ENCODE measurements at regions not wholly inside any gene's neighbourhood (a gene's known extent, or its start where the extent isn't known, plus 50 kb on each side); places are given as distances from the start of the nearest gene placed in this dataset.

DNA sequence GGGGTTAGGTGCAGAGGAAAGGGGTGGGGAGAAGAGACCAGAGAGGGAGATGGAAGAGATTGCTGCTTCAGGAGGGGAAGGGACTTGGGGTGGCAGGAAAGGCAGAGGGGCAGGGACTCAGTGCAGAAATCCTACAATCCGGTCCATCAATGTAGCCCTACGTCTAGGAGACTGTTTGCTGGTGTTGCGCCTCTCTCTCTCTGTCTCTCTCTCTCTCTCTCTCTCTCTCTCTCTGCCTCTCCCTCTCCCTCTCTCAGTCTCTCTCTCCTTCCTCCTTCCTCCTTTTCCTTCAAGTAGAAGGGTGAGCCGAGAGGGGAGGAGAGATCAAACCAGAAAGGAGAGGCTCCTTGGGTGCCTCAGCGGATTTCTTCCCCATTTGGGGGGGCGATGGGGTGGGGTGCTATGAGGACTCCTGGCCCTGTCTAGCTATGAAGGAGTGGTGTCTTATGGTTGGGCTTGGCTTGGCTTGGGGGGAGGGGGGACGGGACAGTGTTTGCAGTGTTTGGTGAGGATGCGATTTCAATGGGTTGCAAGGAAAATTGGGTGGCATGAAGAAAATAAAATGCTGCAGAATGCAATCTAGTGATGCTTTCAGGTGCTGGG, 181.2 kb downstream of the TBXT start:
- DNase-seq (ENCODE audit: low spot score) = peak; percentile 52

DNA sequence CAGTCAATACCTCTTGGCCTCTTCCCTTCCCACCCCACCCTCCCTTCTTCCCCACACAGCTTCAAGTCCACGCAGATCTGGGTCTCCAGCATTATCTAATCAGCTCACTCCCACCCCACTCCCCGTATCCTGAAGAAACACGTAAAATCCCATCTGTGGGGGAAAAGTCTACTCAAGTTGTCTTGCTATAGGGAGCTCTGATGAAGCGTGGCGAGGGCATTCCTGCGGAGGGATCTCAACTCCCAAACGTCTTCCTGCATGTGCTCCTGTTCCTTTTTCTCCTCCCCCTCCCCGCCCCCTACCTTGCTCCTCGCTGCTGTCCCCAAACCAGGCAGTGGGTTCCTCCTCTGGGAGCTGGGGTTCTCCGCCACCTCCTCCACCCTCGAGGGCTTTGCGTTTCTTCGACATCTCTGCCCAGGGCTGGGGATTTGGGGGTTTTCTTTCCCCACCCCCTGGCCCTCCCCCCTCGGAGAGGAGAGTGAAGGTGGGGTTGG, 181.8 kb downstream of the TBXT start:
- peak; percentile 67 for DNase-seq (ENCODE audit: low spot score)

DNA sequence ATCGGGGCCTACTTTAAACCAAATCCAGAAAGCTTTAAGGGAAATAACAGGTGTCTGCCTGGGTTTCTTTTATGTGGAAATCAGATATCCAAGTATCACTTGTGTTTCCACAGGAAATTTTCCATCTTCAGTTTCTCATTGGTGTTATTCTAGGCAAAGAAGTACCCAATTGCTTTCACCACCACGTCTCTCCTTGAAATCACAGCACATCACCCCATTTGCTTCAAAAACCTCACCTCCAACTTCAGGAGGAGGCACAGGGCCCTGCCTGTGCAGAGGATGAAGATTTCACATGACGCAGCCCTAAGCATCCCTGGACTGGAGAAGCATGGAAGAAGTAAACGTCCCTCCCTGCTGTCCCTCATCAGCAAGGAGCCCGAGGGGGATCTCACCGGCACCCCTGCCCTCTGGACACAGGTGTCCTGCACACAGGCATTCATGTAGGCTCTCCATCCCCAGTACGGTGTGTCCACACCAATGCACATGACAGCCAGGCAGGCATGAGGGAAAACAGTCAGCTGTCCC, 182.3 kb downstream of the TBXT start:
- DNase-seq (ENCODE audit: low spot score) = peak; percentile 72

DNA sequence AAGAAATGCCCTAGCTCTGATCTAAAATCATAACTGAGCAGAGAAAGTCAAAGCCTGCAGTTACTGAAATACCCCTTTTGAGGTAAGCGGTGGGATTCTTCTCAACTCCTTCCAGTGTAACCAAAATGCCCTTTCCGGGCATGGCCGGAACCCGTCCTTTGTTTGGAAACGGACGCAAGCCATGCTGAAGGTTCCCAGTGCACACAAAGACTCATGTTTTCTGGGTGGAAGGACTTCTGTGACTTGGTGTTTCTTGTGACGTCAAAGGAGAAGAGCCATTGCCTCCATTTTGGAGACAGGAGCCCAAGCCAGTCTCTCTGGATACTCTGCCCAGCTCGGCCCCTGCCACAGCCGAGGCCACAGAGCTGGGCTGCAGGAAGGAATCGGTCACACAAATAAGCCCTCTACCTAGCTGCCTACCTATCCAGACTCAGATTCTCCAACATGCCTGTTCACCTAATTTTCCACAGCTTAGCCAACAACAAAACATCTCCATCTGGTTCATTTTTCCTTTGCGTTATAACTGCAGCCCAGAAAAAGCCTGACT, 182.8 kb downstream of the TBXT start:
- DNase-seq (ENCODE audit: low spot score) = no peak

DNA sequence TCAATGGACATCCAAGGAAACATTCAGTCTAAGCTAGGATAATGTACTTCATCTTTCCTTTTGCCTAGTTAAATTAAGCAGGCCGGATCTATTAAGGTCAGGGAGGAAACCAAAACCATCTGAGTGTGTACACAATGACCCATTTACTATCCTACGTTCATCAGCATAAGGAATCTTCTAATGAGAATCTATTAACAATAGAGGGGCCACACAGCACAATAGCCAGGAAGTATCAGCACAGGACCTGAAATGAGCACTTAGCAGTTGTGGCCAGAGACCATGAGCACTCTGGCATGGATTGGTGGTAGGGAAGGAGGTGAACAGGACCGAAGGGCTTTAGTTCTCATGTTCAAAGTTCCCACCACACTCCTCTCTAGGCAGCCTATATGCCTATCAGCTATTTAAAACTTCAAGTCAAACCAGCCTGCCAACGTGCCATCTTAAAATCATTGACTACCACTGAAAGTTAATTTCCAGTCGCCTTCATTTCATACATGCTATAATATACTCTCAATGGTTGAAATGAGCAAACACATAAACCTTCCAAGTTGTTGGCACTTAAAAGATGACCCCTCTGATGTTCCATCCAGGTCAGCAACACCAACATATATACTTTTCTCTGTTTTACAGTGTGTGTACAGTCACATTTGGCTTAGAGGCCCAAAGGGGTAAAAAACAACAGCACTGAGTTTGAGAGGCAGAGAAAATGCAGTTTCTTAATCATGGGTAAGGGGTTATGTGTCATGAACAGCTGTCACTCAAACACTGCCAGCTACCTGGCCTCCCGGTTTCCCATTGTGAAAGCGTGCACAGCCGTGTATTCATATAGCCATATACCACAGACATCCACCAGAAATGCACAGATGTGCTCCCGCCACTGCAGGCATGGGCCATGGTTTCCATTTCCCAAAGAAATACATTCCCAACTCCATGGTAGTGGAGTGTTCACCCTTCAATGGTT, 184.3 kb downstream of the TBXT start:
- peak; percentile 41 for DNase-seq (ENCODE audit: low spot score)

DNA sequence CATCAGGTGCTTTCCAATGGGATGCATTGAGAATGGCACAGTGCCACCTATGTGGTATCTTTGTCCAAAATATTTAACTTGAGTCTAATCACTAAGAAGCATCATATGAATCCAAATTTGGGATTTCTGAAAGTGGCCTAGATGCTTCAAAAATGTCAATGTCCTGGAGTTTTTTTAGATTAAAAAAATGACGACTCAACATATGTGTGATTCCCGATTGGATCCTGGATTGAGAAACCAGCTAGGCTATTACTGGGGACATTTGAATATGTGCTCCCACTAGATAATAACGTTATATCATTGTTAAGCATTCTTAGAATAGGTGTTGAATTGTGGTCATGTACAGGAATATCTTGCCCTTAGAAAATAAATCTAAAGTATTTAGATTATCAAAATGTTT, 189.2 kb downstream of the TBXT start:
- DNase-seq (ENCODE audit: low spot score) = no peak

DNA sequence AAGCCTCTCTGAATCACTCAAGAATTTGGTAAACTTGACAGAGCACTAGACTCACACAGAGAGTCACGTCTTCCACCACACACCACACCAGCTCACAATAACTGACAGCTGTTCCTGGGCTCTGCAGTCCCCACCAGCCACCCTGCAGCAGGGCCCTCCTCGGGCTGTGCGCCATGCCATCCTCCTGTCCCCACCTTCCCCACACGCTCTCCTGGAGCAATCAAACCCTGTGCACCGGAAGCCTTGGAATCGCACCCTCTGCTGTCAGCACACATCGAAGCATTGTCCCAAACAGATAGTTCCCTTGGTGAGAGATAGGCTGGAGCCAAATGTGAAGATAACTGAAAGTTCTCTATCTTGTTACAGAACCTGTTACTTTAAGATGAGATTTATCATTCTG, 191.0 kb downstream of the TBXT start:
- DNase-seq (ENCODE audit: low spot score) = no peak

DNA sequence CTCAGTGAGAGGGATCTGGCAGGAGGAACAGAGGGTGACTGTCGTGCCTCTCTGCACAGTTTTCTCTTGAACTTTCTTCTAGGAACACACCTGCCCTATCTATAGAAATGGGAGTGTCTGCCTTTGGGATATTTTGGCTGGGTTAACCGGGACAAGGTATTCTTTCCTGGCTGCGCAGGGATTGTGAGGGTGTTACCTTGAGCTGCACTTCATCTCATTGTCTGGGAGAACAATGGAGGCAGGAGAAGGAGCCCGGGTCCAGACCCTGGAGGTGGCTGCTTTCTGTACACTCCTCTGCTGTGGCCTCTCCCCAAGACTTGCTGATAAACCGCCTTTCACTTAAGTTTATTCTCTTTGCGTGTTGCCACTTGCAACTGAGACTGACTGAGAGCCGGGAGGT, 192.8 kb downstream of the TBXT start:
- DNase-seq (ENCODE audit: low spot score) = no peak

DNA sequence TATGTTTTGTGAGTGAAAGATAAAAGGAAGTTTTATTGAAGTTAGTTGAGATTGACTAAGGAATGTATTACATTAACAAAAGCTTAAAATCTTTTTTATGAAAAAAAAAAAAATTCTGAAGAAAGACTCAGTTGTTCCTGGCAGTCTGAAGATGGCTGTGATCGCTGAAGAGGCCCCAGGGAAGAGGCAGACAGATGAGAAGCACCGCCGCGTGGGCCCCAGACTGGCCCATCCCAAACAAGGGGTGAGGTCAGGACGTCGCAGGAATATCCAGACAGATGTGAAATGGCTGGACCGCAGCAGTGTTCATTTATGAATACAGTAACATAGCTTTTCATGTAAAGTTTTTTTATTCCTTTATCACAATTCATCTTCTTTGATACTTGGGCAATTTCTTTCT, 194.2 kb downstream of the TBXT start:
- no peak for DNase-seq (ENCODE audit: low spot score)

DNA sequence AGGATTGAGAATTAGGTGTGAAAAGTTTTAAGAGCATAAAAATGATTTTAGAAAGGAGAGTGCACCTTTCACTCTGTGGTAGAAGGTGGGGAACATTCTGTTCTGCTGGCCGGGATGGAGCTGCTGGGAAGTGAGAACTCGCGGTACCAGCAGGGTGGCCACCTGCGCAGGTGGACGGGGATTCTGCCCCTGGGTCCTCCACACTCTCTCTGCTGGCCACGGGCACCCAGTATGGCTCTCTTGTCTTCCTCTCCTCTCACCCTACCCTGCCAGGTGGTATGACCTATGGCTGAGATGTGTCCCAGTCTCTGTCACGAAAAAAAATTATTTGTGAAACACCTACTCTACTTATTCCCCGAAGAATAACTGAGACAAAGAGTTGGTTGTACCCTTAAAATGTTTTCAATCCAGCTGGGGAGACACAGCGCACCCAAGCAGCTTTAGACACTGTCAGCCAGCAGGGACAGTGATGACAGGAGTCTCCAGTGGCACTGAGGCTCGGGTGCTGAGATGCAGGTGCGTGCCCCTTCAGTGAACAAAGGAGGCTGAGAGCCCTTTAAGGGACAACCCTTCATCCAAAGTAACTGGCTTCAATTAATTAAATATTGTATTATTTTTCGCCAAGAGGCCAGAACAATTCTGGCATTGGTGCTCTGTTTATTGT, 195.4 kb downstream of the TBXT start:
- DNase-seq (ENCODE audit: low spot score) = peak; percentile 65

DNA sequence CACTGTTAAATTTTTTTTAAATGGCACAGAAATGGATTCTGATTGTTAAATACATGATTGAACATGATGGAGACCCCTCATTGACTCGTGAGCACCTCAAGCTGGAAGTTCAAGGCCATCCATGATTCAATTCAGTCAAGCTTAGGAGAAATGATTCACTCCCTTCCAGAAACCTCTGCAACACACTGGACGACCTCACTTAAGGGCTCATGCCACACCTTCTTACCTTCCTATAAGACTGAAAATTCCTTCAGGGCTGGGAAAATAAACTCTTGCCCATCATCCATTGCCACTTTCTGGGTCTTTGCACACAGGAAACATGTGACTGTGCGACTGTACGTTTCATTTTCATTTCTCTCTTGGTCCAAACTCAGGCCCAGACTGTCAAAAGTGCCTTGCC, 196.4 kb downstream of the TBXT start:
- no peak for DNase-seq (ENCODE audit: low spot score)

DNA sequence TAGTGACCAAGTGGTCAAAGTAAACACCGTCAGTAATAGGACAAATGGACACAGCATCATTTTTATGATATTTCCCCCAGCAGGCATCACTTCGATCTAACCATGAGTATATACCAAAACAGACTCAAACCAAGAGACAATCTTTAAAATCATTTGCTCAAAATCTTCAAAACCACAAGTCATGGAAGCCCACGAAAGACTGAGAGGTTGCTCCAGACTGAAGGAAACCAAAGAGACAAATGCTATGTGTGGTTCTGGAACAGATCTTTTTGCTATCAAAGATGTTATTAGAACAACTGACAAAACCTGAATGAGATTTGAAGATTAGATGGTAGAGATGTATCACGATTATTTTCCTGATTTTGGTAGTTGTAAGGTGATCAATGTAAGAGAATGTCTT, 197.7 kb downstream of the TBXT start:
- no peak for DNase-seq (ENCODE audit: low spot score)

DNA sequence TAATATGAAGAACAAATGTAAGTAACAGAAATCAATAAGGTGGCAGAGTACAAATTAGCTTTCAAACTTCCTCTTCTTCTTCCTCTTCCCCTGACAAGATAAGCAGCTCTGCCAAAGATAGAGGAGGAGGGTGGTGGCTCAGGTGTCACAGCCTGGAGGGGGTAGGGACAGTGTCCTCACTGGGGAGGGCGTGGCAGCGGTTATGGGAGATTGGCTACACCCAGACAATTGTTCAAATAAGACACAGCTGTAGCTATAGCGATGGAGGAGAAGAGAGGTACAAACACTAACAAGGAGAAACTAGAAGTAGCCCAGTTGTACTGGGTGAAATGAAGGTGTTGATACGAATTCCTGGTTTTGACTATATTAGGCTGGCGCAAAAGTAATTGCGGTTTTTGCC, 198.5 kb downstream of the TBXT start:
- no peak for DNase-seq (ENCODE audit: low spot score)

DNA sequence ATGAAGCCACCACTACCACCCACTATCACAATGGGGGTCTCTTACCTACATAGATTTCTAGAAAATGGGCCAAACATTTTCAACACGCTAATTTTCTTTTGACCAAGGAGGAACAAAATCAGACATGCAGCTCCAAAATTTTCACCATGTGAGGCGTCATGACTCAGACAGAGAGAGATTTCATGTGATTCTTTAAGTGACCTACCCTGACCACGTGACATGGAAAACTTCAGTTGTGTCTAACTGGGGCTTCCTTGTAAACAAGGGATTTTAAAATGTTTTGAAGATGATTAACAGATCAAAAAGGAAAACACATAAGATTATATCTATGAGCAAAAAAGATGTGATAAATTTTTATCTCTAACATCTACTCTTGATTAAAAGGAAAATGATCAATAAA, 199.2 kb downstream of the TBXT start:
- DNase-seq (ENCODE audit: low spot score) = no peak

DNA sequence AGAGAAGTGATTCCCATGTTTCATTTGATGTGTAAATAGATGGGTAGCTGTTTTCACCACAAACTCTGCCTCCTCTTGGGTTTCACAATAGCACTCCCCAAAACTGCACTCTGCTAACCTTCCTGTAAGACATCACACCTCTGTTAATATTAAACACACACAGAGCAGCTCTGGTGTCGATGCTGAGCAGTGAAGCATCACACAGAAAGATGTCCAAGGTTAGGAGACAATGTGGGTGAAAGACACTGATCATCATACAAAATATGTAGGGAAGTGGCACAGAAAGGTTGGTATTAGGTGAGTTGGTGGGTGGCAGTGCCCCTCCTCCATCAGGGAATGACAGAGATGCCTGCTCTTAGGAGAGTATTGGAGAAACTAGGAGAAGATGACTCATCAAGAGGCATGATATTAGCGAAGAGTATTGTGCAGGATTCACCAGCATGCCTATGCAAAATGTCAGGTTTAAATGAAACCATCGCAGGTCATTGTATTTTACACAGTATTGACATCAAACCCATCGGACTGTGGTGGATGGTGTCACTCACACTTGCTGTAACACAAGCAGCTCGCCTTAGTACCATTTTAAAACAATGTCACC, 199.7 kb downstream of the TBXT start:
- no peak for DNase-seq (ENCODE audit: low spot score)

DNA sequence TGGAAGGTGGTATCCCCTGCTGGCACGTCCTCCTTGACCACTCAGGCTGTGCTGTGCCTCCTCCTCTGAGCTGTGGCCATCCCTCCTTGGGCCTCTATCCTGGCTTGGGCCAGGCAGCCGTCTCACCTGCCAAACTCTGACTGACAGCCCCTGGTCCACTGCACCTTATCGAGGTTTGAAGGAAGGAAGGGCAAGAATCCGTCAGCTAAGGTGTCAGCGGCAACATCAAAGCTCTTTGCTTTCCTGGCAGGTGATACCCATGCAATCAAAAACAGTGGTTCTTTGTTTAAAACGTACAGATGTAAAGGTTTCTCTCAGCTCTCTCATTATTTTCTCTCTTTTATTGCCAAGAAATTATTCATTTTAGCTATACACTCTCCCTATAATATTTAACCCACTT, 203.9 kb downstream of the TBXT start:
- no peak for DNase-seq (ENCODE audit: low spot score)

DNA sequence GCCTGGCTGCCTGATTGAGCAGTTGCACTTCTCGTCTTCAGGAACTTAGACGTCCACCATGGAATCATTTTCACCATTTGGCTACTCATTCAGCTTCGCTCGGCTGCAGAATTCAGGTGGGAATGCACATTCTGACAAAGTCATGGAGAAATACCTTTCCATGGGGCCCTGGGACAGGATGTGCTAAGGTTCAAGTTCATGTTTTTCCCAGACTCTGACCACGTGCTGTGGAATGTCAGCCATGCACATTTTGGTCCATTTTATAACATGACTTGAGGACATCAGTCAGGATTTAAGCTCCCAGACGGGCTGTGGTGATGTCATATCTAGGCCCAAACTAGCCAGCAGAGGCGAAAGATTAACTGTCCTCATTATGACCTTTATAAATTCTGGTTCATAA, 205.3 kb downstream of the TBXT start:
- no peak for DNase-seq (ENCODE audit: low spot score)

DNA sequence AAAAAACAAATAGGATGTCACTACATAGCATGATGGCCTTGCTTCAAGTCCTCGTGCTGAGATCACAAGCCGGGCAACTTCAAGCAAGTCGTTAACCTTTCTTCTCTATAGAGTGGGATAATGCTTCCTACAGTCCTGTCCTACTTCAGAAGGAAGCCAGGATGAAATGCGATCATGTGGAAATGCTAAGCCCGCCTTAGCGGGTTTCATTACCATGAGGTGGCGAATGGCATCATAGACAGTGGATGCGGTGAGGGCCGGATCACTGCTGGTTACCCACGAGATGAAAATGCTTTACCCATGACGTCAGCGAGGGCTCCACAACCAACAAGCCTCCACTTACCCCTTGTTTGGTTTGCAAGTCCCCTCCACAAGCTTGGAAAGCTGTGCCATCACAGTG, 206.4 kb downstream of the TBXT start:
- DNase-seq (ENCODE audit: low spot score) = no peak

DNA sequence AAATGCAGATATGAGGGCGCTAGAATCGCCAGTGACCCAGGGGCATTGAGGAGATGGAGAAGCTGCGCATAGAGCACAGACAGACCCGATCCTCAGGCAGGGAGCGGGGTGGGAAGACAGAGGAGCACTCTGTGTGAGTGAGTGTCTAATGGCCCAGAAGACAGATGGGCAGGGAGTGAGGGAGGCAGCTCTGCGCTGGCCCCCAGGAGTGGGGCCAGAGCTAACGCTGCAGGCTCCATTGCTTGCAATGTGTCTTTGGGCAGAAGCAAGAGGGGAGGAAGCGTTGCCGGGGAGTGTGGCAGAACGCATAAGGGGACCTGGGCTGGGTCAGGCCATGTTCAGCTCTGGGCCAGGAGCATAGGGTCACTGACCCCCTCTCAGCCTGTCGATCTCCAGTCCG, 207.0 kb downstream of the TBXT start:
- DNase-seq (ENCODE audit: low spot score) = no peak

DNA sequence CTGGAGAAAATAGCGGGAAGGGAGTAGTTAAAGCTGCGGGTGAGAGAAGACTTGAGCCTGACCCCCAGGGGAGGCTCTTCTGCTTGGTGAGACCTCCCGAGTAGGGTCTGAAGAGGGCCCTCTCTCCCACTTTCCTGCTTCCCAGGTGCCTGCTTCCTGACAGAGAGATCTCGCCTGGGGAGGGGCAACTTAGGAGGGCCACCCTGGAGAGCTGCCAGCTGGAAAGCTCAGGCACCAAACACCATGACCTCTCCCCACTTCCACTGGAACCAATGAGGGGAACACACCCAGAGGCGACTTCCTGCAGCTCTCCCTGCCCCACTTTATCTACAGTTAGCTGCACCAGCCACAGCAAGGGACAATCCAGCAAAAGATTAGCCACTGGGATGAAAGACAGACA, 208.0 kb downstream of the TBXT start:
- DNase-seq (ENCODE audit: low spot score) = no peak

DNA sequence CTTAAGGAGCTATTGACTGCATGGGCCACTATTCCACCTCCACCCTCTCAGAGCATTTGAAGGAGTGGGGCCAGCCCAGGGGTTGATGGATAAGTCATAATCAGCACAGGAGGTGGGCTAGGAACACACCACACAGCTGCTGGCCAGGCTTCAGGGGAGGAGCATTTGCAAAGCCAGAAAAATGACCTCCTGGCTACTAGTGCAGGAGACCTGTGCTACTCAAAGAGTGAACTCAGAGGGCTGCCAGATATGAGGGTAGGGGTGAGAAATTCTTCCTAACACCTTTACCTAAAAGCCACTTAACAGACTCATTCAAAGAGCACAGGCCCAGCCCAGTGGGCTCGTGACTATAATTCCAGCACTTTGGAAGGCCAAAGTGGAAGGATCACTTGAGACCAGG, 210.8 kb downstream of the TBXT start:
- DNase-seq (ENCODE audit: low spot score) = no peak

DNA sequence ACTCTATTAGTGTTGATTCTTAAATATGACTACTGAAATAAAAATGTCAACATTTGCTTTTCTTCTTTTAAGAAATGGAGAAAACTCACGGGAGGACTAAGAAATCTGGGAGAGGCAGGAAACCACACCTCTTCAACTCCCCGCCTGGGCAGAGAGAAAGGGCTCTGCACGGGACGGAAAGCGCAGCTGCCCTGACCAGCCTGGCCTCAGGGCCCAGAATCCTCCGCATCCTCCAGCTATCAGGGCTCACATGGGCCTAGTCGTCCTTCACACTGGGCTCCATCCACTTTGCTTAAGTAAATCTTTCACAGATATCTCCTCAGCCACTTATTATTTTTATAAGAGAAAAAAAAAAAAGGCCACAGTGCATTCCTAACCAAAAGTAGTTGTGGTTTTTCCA, 215.1 kb downstream of the TBXT start:
- no peak for DNase-seq (ENCODE audit: low spot score)
